Esophagus squamous epithelium (tissue), 4 donors: ENCODE measurements at regions not wholly inside any gene's neighbourhood (a gene's known extent, or its start where the extent isn't known, plus 50 kb on each side); places are given as distances from the start of the nearest gene placed in this dataset.

Source experiments
- CTCF ChIP-seq, 6 experiments: fragments of 450-650 bp in 4 of 6; fragments of 200-600 bp in 2 of 6; sonication (generic) in 2 of 6; IDR thresholded peaks; one replicate each; pipeline ENCODE4 v1.5.1; 2016 to 2019; ENCODE audit warnings: antibody characterized with exemption in 6 of 6, mild to moderate bottlenecking in 4 of 6, moderate library complexity in 4 of 6
- POLR2A ChIP-seq, 4 donors: fragments of 450-650 bp; IDR thresholded peaks; one replicate each; pipeline ENCODE4 v1.6.1; 2017; ENCODE audit warnings: antibody characterized with exemption in 4 of 4, mild to moderate bottlenecking in 4 of 4, moderate library complexity in 3 of 4

- TF ChIP-seq CTCF (IDR thresholded peaks at IDR 0.05) = no peak
- no peak for TF ChIP-seq POLR2A (IDR thresholded peaks at IDR 0.05)
These were observed 241.7 kb upstream of the CDH8 start for GRCh38 chr16:62277942-62278341.
